NCI-H1092 treated with DMSO at 0.1 percent for 48 hours (cell line): ENCODE measurements at regions not wholly inside any gene's neighbourhood (a gene's known extent, or its start where the extent isn't known, plus 50 kb on each side); places are given as distances from the start of the nearest gene placed in this dataset.

Experiments used
- DNase-seq: peaks from one replicate; lab custom pipeline; 2025; lab: John Stamatoyannopoulos, UW

DNA sequence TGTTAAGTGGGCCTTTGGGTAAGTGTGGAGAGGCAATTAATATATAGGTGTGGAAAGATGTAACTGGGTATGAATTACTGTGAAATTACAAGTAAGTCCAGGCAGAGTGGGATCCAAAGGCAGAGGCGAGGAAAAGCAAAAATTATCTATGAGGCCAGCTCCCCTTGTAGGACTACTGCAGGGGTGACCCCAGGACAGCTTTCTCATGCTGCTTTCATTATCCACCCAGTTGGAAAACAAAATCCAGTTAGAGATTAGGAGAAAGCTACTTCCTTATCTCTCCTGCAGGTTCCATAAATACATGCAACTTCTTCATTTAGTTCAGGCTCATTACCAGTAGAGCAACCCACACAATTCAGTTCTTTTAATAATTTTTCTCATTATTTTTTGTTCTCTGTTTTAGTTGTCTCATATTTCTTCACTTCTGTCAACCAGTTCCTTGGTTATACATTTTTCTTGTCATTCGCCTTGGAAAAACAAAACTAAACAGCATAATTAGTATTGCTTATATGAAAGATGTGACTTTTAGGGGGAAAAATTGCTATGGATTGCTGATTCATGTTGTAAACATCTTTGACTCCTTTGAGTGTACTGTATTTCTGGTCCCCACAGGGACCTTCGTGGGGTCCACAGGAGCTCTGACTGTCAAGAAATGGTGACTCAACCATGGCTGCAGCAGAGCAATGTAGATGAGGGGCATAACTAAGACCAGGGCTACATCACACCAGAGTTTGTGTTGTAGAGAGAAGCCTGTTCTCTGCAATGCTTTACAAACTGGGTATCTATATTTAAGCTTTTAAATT, 110.4 kb upstream of the PARD3B start:
- DNase-seq, result no peak

DNA sequence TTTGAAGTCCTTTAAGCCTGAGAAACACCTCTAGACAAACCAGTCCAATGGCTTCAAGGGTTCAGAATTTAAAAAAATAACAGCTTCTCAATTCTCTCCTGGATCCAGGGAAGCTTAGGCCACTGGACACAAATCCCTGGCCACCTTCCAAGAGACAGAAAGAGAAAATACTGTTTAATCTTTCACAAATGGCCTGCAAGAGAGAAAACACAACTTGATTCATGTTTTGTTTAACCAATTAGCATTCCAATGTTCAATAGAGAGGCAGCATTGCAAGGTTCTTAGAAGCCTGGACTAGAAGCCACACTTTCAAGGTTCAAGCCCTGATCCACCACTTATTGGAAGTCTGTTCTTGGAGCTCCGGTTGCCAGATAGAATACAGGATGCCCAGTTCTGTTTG, 109.0 kb upstream of the PARD3B start:
- no peak for DNase-seq

GRCh38 chr2:204437408-204437807, 107.9 kb upstream of the PARD3B start:
- DNase-seq, result no peak

- no peak for DNase-seq
These were observed 107.2 kb upstream of the PARD3B start for GRCh38 chr2:204437815-204438756.

DNA sequence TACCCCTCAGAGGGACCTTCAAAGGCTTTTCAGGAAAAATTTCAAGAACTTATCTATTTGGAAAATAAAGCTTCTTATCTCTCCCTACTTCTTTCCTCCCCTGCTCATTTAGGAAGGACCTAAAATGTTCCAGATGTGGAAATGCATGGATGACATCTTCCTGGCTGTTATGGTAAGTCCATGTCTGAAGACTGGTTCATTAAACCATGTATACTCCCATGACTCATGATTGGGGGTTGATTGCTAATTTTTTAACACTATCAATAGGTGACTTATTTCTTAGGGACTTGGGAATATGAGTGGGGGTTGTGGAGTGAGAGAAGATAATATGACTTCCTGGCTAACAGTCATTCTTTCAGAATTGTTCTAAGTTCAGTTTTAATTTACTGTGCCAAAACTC, 104.0 kb upstream of the PARD3B start:
- no peak for DNase-seq

- no peak for DNase-seq
These were observed 100.1 kb upstream of the PARD3B start for GRCh38 chr2:204445149-204445548.

DNA sequence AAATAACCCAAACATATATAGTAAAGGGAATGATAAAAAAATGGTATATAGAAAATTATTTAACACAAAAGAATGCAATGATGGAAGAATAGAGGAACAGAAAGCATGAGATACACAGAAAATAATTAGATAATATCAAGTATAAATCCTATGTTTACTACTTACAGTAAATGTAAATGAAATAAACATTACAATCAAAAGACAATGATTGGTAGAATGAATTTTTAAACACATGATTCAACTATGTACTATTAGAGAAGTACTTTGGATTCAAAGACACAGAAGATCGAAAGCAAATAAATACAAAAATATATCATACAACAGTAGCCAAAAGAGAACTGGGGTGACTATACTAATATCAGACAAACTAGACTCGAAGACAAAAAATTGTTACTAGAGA, 97.6 kb upstream of the PARD3B start:
- DNase-seq, result no peak

- DNase-seq, result no peak
These were observed 95.3 kb upstream of the PARD3B start for GRCh38 chr2:204449977-204450376.

- no peak for DNase-seq
These were observed 93.5 kb upstream of the PARD3B start for GRCh38 chr2:204451766-204452165.

DNA sequence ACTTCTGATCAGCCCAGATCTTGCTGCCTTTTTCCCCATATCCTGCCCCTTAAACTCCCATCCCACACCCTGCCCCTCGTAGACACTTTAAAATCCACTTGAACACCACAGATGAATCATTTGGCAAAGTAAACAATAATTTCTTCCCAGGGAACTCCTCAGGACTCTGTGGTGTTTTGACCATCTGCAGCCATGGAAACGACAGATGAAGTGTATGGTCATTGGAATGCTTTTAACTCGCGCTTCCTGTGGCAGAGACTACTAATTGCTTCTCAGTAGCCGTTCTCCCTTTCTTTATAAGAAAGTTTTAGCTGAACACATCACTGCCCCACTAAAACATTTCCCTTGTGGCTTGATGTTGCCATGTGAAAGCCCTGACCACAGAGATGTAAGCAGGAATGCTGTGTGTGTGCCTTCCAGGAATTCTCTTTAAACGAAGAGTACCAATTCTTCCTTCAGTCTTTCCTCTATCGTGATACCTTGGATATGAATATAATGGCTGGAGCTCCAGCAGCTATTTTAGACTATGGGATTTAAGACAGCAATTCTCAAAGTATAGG, 92.7 kb upstream of the PARD3B start:
- DNase-seq, result peak; percentile 24

- peak; percentile 28 for DNase-seq
These were observed 91.5 kb upstream of the PARD3B start for GRCh38 chr2:204453730-204454167.

DNA sequence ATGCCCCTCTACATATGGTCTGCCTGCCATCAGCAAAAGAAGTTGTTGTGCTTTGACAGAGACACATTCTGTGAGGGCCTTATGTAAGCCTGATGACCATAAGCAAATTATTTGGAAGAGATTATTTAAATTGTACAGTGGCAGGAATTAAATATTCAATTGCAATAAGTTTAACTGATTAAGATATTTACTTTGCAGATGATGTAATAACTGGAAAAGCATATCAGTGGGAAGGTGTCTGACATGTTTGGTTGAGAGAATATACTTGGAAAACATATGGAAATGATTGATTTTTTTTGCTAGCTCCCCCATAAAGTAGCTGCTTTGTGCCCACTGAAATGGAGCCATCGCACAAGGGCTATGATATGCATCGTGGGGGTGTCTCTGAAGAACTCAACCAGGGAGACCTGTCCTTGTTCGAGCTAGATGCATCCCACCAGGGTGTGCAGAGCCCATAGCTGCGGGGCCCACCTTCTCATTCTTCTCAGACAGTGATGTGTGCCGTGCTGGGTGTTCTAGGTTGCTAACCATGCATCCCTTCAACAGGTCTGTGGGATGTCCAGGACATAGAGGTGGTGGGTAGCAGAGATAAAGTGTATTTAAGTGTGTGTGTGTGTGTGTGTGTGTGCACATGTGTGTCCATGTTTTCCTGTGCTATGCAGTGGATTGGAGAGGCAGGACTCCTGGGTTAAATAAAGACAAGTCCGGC, 90.4 kb upstream of the PARD3B start:
- DNase-seq, result no peak

- DNase-seq, result no peak
These were observed 76.4 kb upstream of the PARD3B start for GRCh38 chr2:204468746-204469429.

DNA sequence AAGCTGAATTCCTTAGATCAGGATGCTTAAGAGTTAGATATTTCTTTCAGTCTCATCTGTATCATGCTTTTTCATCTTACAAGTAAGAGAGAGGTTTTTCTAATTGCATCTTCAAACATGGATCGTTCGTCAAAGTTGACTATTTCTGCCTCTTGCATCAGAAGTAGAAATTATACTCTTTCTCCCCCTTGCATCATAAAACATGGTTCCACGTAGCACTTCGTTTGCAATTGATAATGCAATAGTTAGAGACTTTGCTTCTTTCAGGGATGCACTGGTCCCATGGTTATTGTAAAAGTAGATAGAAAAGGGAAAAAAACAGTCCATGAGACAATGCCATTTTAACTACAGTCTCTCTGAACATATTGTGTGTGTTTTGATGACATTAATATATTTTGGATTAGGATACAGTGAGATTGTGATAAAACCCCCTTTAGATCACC, 75.1 kb upstream of the PARD3B start:
- DNase-seq, result no peak

DNA sequence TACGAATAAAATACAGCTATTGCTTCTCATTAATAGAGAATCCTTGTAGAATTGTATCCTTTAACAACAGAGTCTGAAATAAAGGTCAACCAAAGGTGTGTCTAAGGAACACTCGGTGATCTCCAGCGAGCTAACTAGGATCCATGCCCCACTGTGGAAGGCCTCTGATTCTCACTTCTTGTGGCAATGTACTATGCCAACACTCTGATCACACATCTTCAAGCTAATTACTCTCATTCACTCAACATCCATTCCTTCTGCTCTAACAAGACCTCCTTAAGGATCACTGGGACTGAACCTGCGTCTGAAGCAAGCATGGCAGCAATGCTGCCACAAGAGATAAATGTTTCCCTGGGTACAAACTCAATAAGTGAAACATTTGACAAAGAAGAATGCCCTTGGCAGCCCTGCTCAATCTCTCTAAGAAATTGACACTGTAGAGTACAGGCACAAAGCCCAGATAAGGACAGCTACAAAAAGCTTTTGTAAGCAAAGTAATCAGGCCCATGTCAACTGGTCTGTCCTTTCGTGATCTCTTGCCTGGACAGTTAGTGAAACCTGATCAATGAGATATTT, 74.6 kb upstream of the PARD3B start:
- no peak for DNase-seq

DNA sequence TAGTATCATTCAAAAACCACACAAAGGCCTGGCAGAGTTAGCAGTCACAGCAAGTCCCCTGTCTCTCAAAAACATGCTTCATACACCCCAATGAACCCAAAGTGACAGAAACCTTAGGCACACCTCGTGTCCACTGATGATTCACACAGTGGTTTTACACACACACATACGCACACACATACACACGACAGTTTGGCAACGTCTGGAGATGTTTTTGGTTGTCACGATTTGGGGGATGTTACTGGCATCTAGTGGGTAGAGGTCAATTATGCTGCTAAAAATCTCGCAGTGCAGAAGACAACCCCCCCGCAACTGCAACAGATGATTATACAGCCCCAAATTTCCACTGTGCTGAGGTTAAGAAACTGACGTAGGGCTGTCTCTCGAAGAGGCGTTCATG, 72.9 kb upstream of the PARD3B start:
- DNase-seq, result no peak

DNA sequence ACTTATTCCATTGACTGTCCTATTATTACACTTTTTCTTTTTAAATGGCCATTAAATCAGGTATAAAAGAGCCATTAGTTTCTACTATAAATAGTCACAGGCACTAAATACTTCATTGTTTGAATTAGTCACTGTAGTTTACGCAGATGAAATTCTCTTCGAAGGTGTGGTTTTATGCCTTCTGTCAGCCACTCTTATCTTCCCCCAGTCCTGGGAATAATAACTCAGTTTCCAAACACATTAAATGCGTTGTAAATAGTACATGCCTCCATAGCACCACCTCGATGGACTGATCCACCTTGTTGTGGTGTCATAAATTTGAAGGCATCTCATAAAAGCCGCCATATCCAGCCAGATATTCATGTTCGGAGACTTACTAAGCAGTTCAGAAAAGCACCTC, 72.1 kb upstream of the PARD3B start:
- no peak for DNase-seq

DNA sequence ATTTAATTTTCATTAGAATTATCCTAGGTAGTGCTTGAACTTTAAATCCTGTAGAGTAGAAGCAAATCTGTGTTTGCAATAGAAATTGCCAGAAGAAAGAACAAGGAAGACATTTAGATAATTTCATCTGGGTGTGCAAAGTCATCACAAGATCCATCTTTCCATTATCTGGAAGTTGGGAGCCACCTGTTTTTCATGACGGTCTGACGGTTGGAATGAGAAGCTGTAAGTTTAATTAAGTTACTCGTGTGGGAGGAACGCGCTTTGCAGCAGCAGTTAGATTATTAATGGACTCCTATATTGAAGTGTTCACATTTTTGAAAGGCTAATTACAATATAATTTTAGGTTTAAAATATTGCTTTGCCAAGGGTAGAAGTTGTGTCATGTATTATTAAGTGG, 69.9 kb upstream of the PARD3B start:
- DNase-seq, result no peak

DNA sequence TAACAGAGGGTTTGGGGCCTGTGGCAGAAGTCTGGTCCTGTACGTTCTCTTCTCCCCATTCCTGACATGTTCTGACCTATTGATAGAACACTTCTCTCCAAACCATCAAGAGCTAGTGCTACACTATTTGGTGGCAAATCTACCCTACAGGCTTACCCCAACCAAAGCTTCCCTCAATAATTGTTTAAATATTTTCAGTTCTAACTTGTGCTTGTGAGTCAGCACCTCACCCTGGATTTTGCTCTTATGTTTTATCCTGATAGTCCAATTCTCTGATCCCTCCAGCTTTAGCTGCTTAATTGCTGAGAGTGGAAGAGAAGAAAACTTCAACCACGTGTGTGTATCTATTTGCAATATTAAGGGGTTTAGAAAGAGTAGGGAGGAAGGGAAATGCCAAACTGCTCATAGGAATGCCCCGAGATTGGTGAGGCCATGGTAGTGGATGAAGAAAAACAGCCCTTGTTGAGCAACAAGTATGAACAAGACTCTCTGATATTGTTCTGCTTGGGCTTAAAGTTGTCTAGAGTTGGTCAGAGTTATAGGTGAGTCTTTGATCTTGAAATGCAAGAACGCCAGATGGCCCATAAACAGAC, 67.8 kb upstream of the PARD3B start:
- no peak for DNase-seq

GRCh38 chr2:204479557-204479956, 65.7 kb upstream of the PARD3B start:
- DNase-seq, result no peak

GRCh38 chr2:204480676-204481075, 64.6 kb upstream of the PARD3B start:
- no peak for DNase-seq
